ENCODE measurements at regions not wholly inside any gene's neighbourhood (a gene's known extent, or its start where the extent isn't known, plus 50 kb on each side); places are given as distances from the start of the nearest gene placed in this dataset.

GRCh38 chr3:154844863-154845262 lies 235.3 kb upstream of the MME start:
- TF ChIP-seq RAD21 (conservative IDR thresholded peaks at IDR 0.05) (no peak), CTCF (IDR thresholded peaks at IDR 0.05; ENCODE audit: poor library complexity, severe bottlenecking) (no peak), POLR2AphosphoS5 (IDR thresholded peaks at IDR 0.05) (no peak), REST (IDR thresholded peaks at IDR 0.05; ENCODE audit: borderline replicate concordance) (no peak), TAF1 (IDR thresholded peaks at IDR 0.05; ENCODE audit: low read depth) (no peak), EZH2 (IDR thresholded peaks at IDR 0.05; ENCODE audit: borderline replicate concordance, insufficient read depth, low read length, poor library complexity, severe bottlenecking) (no peak), SMC3 (conservative IDR thresholded peaks at IDR 0.05; ENCODE audit: poor library complexity) (no peak), EP300 (conservative IDR thresholded peaks at IDR 0.05; ENCODE audit: poor library complexity, severe bottlenecking) (no peak)

Measured in neural cell (in vitro differentiated cells).